Liver (tissue), 8 donors: ENCODE measurements at regions not wholly inside any gene's neighbourhood (a gene's known extent, or its start where the extent isn't known, plus 50 kb on each side); places are given as distances from the start of the nearest gene placed in this dataset.

ENCODE experiments used
- DNase-seq: peaks from one replicate; pipeline ENCODE4 v3.0.0-alpha.2; 2017; ENCODE audit warnings: low spot score
- H3K27ac ChIP-seq, 2 donors: one replicate each; pipeline ENCODE4 v1.7.0; 2013; ENCODE audit warnings: inconsistent platforms in 2 of 2, low read length in 2 of 2, control low read depth in 1 of 2, low read depth in 1 of 2, mild to moderate bottlenecking in 1 of 2
- H3K27me3 ChIP-seq, 4 donors: one replicate each; pipeline versions ENCODE4 v1.6.1 to v1.7.0; 2013; ENCODE audit warnings: low read length in 3 of 4, inconsistent platforms in 1 of 4, mild to moderate bottlenecking in 1 of 4, moderate library complexity in 1 of 4; ENCODE audit not compliant: control insufficient read depth in 4 of 4, insufficient read depth in 4 of 4
- H3K36me3 ChIP-seq, 4 donors: one replicate each; pipeline versions ENCODE4 v1.6.1 to v1.7.0; 2013; ENCODE audit warnings: low read length in 3 of 4, mild to moderate bottlenecking in 3 of 4, low read depth in 1 of 4, moderate library complexity in 1 of 4; ENCODE audit not compliant: control insufficient read depth in 4 of 4, insufficient read depth in 3 of 4
- H3K4me1 ChIP-seq, 4 donors: one replicate each; pipeline versions ENCODE4 v1.6.1 to v1.7.0; 2013; ENCODE audit warnings: low read length in 3 of 4, mild to moderate bottlenecking in 3 of 4, moderate library complexity in 1 of 4; ENCODE audit not compliant: control insufficient read depth in 4 of 4, insufficient read depth in 4 of 4
- H3K4me3 ChIP-seq, 3 donors: one replicate each; pipeline versions ENCODE4 v1.6.1 to v1.7.0; 2013; ENCODE audit warnings: low read length in 3 of 3, control low read depth in 1 of 3, low read depth in 1 of 3, mild to moderate bottlenecking in 1 of 3
- H3K9ac ChIP-seq, 2 donors: one replicate each; pipeline ENCODE4 v1.7.0; 2013; ENCODE audit warnings: low read length in 2 of 2, mild to moderate bottlenecking in 2 of 2, moderate library complexity in 2 of 2, control low read depth in 1 of 2, low read depth in 1 of 2
- H3K9me3 ChIP-seq, 4 donors: one replicate each; pipeline versions ENCODE4 v1.6.1 to v1.7.0; 2013; ENCODE audit warnings: low read length in 3 of 4; ENCODE audit not compliant: control insufficient read depth in 4 of 4
- EGR1 ChIP-seq, 2 donors: IDR thresholded peaks; 2 replicates each; pipeline ENCODE4 v1.6.1; 2016 to 2018; ENCODE audit warnings: antibody characterized with exemption in 2 of 2, low read depth in 2 of 2
- FOXA1 ChIP-seq: IDR thresholded peaks from 2 replicates; pipeline ENCODE4 v1.6.1; 2016; ENCODE audit warnings: antibody characterized with exemption
- FOXA2 ChIP-seq: IDR thresholded peaks from 2 replicates; pipeline ENCODE4 v1.6.1; 2016; ENCODE audit warnings: antibody characterized with exemption
- HNF4G ChIP-seq: IDR thresholded peaks from 2 replicates; pipeline ENCODE4 v1.6.1; 2016; ENCODE audit warnings: antibody characterized with exemption
- JUND ChIP-seq, 2 donors: IDR thresholded peaks; 2 replicates each; pipeline ENCODE4 v1.6.1; 2016; ENCODE audit warnings: antibody characterized with exemption in 2 of 2
- NR2F2 ChIP-seq: IDR thresholded peaks from 2 replicates; pipeline ENCODE4 v1.6.1; 2016; ENCODE audit warnings: antibody characterized with exemption
- RAD21 ChIP-seq, 2 donors: IDR thresholded peaks; 2 replicates each; pipeline ENCODE4 v1.6.1; 2016; ENCODE audit warnings: antibody characterized with exemption in 2 of 2, mild to moderate bottlenecking in 2 of 2
- RXRA ChIP-seq, 2 donors: IDR thresholded peaks; 2 replicates each; pipeline ENCODE4 v1.6.1; 2017 to 2018; ENCODE audit warnings: antibody characterized with exemption in 2 of 2, mild to moderate bottlenecking in 1 of 2
- SP1 ChIP-seq: IDR thresholded peaks from 2 replicates; pipeline ENCODE4 v1.6.1; 2018; ENCODE audit warnings: antibody characterized with exemption, mild to moderate bottlenecking
- TAF1 ChIP-seq: conservative IDR thresholded peaks from 2 replicates; pipeline ENCODE4 v1.6.1; 2016; ENCODE audit warnings: antibody characterized with exemption, mild to moderate bottlenecking
- YY1 ChIP-seq: IDR thresholded peaks from 2 replicates; pipeline ENCODE4 v1.6.1; 2016; ENCODE audit warnings: antibody characterized with exemption, mild to moderate bottlenecking
- WGBS: extraction: QIAGEN DNeasy Blood & Tissue Kit; methylation state at CpG from one replicate; pipeline ENCODE4 v1.1.7; 2013; 5-methylcytosine and 5-hydroxymethylcytosine counted together
- TF ChIP-seq, protein P1 (sequence below): IDR thresholded peaks from 2 replicates; pipeline ENCODE4 v1.6.1; 2016; ENCODE audit warnings: antibody characterized with exemption, mild to moderate bottlenecking
- TF ChIP-seq, protein P2 (sequence below): fragments of 150-350 bp; IDR thresholded peaks from 2 replicates; pipeline ENCODE4 v1.5.1; 2017; ENCODE audit warnings: improper control_type of control experiment, low read depth, low read length; ENCODE audit not compliant: missing input control
- TF ChIP-seq, protein P3 (sequence below): IDR thresholded peaks from 2 replicates; pipeline ENCODE4 v1.6.1; 2016; ENCODE audit warnings: antibody characterized with exemption
- TF ChIP-seq, protein P4 (sequence below): IDR thresholded peaks from 2 replicates; pipeline ENCODE4 v1.6.1; 2016; ENCODE audit warnings: antibody characterized with exemption
- TF ChIP-seq, protein P5 (sequence below): IDR thresholded peaks from 2 replicates; pipeline ENCODE4 v1.6.1; 2016; ENCODE audit warnings: antibody characterized with exemption
- donor health status: healthy.
- donor health status: healthy.
- donor health status: healthy.
- donor health status: healthy.
- donor health status: healthy.

DNA sequence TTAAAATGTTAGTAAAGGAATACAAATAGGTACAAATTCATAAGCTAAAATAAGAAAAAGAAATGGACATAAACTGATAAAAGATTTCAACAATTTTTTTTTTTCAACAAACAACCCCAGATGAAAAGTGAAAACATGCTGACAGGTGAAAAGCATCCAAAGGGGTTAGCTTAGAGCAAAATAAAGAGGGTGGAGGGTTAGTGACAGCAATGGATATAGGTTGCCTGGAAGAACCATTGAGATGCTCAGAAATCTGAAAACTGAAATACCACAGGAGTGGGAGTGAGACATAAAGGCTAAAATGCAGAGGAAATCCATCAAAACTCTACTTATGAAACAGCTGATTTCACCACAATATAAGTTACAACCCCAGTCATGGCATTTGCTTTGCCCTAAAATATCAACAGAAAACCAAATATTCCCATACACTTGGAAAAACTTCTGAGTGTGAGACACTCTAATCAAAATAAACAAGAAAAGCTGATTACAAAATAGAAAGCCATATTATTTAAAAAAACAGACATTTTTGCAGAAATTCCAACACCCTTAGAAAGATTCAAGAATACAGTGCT is 136.3 kb upstream of the PLEKHG7 start:
- H3K9me3 ChIP-seq: no peaks in the 10 kb centered on the region
- TF ChIP-seq TAF1: no peak
- TF ChIP-seq RXRA (IDR thresholded peaks at IDR 0.05): no peak
- TF ChIP-seq, protein P1, sequence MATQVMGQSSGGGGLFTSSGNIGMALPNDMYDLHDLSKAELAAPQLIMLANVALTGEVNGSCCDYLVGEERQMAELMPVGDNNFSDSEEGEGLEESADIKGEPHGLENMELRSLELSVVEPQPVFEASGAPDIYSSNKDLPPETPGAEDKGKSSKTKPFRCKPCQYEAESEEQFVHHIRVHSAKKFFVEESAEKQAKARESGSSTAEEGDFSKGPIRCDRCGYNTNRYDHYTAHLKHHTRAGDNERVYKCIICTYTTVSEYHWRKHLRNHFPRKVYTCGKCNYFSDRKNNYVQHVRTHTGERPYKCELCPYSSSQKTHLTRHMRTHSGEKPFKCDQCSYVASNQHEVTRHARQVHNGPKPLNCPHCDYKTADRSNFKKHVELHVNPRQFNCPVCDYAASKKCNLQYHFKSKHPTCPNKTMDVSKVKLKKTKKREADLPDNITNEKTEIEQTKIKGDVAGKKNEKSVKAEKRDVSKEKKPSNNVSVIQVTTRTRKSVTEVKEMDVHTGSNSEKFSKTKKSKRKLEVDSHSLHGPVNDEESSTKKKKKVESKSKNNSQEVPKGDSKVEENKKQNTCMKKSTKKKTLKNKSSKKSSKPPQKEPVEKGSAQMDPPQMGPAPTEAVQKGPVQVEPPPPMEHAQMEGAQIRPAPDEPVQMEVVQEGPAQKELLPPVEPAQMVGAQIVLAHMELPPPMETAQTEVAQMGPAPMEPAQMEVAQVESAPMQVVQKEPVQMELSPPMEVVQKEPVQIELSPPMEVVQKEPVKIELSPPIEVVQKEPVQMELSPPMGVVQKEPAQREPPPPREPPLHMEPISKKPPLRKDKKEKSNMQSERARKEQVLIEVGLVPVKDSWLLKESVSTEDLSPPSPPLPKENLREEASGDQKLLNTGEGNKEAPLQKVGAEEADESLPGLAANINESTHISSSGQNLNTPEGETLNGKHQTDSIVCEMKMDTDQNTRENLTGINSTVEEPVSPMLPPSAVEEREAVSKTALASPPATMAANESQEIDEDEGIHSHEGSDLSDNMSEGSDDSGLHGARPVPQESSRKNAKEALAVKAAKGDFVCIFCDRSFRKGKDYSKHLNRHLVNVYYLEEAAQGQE: no peak
- no peak for TF ChIP-seq FOXA2
- no peak for TF ChIP-seq RAD21 (IDR thresholded peaks at IDR 0.05)
- no peak for TF ChIP-seq HNF4G
- TF ChIP-seq, protein P2, sequence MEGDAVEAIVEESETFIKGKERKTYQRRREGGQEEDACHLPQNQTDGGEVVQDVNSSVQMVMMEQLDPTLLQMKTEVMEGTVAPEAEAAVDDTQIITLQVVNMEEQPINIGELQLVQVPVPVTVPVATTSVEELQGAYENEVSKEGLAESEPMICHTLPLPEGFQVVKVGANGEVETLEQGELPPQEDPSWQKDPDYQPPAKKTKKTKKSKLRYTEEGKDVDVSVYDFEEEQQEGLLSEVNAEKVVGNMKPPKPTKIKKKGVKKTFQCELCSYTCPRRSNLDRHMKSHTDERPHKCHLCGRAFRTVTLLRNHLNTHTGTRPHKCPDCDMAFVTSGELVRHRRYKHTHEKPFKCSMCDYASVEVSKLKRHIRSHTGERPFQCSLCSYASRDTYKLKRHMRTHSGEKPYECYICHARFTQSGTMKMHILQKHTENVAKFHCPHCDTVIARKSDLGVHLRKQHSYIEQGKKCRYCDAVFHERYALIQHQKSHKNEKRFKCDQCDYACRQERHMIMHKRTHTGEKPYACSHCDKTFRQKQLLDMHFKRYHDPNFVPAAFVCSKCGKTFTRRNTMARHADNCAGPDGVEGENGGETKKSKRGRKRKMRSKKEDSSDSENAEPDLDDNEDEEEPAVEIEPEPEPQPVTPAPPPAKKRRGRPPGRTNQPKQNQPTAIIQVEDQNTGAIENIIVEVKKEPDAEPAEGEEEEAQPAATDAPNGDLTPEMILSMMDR: no peak
- no peak for TF ChIP-seq YY1
- TF ChIP-seq, protein P3, sequence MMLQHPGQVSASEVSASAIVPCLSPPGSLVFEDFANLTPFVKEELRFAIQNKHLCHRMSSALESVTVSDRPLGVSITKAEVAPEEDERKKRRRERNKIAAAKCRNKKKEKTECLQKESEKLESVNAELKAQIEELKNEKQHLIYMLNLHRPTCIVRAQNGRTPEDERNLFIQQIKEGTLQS: no peak
- TF ChIP-seq JUND (IDR thresholded peaks at IDR 0.05): no peak
- TF ChIP-seq, protein P4, sequence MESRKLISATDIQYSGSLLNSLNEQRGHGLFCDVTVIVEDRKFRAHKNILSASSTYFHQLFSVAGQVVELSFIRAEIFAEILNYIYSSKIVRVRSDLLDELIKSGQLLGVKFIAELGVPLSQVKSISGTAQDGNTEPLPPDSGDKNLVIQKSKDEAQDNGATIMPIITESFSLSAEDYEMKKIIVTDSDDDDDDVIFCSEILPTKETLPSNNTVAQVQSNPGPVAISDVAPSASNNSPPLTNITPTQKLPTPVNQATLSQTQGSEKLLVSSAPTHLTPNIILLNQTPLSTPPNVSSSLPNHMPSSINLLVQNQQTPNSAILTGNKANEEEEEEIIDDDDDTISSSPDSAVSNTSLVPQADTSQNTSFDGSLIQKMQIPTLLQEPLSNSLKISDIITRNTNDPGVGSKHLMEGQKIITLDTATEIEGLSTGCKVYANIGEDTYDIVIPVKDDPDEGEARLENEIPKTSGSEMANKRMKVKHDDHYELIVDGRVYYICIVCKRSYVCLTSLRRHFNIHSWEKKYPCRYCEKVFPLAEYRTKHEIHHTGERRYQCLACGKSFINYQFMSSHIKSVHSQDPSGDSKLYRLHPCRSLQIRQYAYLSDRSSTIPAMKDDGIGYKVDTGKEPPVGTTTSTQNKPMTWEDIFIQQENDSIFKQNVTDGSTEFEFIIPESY: no peak

DNA sequence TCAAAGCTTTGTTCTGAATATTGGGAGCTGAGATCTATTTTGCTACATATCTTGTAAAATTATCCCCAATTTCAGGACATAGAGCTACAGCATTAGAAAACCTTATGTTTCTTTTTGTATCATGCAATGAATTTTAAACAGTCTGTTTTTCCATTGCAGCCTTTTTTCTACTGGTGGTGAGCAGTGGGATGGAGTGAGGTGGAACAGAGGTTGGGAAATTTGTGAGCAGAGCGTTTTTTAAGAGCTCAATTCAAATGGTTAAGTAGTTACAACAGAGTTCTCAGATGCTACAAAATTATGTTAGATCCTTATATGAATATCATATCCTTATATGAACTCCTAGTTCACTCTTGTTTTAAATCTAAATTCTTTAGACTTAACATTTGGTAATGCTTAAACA is 139.0 kb upstream of the PLEKHG7 start:
- DNase-seq: no peak
- 29% methylated on average over 1 of the region's 1 CpG for WGBS
- TF ChIP-seq FOXA2: no peak
- no peak for TF ChIP-seq HNF4G
- TF ChIP-seq, protein P4: no peak
- TF ChIP-seq, protein P1: no peak
- TF ChIP-seq TAF1: no peak
- no peak for TF ChIP-seq SP1
- no peak for TF ChIP-seq EGR1 (IDR thresholded peaks at IDR 0.05; ENCODE audit: low read depth in 2 of 2)
- TF ChIP-seq FOXA1: no peak
- TF ChIP-seq, protein P3: no peak
- TF ChIP-seq RXRA (IDR thresholded peaks at IDR 0.05): no peak
- no peak for TF ChIP-seq NR2F2
- no peak for TF ChIP-seq YY1
- TF ChIP-seq, protein P5, sequence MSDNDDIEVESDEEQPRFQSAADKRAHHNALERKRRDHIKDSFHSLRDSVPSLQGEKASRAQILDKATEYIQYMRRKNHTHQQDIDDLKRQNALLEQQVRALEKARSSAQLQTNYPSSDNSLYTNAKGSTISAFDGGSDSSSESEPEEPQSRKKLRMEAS: no peak
- no peak for TF ChIP-seq RAD21 (IDR thresholded peaks at IDR 0.05)

More for the DNA sequence above, 136.3 kb upstream of the PLEKHG7 start:
- no peak for DNase-seq
- Histone ChIP-seq H3K4me1 (peaks cover 5 to 39% (median 25%) of the 10 kb centered on the region in 4 donors), H3K27me3 (no peaks in the 10 kb centered on the region), H3K4me3 (no peak overlapping the region), H3K36me3 (no peaks in the 10 kb centered on the region), H3K27ac (no peak overlapping the region), H3K9ac (no peak overlapping the region)

More for the DNA sequence above, 139.0 kb upstream of the PLEKHG7 start:
- Histone ChIP-seq H3K4me3 (no peak overlapping the region), H3K9ac (no peak overlapping the region), H3K4me1 (peaks cover 5 to 26% (median 14%) of the 10 kb centered on the region in 4 donors), H3K36me3 (no peaks in the 10 kb centered on the region), H3K9me3 (no peaks in the 10 kb centered on the region), H3K27me3 (no peaks in the 10 kb centered on the region), H3K27ac (no peak overlapping the region)
